GM21390 (cell line): ENCODE measurements at regions not wholly inside any gene's neighbourhood (a gene's known extent, or its start where the extent isn't known, plus 50 kb on each side); places are given as distances from the start of the nearest gene placed in this dataset.

Experiments used
- ATAC-seq: cut with Tn5 transposase; IDR thresholded peaks from one replicate; pipeline ENCODE4 v1.9.1; 2021; ENCODE audit not compliant: unreplicated experiment

DNA sequence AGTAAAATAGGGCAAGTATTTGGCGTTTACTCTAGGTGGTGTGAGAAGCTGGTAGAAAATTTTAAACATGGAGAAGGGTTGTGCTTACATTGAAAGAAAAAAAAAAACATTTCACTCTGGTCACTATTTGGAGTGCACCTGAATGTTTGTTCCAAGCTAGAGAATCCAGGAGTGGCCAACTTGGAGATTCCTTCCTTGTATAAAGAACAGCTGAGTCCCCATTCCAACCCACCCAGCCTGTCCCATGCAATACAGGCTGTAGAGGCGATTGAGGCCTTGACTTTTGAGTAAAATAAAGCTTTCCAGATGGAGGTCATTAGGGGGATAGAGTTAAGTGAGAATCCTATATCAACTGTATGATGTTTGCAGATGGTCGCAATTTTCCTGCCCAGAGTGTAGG is 203.8 kb upstream of the SYT4 start:
- no peak for ATAC-seq

DNA sequence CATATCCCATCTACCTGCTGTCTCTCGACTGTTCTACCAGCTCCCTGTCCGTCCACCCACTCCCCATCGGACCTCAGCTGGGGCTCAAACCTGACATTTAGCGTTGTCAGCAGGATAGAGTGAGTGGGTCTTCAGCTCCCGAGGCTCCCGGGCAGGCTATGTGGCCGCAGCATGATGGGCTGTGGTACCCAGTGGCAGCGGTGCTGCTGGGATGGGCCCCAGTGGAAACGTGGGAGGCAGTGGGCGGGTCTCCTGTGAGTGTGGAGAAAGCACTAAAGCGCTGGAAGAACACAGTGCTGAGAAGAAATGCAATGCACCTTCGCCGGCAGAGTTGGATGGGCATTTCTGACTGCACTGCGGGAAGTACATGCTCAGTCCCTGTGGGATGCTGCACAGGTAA is 204.8 kb upstream of the SYT4 start:
- ATAC-seq = no peak

DNA sequence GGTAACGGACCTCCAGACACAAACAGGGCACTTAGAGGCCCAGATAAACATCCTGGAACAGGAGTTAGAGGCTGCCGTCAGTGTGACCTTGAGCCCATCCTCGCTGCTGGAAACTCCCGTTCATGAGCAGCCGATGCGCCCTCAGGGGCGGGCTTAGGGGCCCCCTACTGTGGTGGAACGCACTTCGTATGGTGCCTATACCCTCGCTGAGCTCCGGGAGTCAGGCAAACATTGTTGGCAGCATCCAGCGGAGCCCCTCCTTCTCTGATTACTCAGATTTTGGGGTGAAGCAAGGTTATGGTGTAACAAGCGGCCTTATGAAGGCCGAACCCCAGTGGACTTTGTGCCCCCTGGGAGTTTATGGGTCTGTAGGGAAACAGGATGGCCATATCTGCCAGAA is 205.3 kb upstream of the SYT4 start:
- no peak for ATAC-seq

DNA sequence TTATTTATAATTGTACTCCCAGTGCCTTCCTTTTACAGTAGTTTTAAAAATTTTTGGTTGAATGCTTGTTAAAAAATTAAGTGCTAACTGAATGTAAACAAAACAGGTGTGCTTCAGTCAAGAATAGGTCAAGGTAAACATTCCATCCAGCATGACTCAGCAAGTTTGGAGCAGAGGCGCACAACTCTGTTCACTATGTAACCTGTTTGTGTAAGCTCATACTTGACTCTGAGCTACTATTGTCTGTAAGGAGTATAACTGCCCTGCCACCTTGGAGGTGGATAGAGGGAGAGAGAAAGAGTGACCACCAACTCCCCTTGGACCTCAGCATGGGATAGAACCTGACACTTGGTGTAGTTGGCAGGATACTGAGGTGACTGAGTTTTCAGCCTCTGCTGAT is 207.4 kb upstream of the SYT4 start:
- no peak for ATAC-seq

DNA sequence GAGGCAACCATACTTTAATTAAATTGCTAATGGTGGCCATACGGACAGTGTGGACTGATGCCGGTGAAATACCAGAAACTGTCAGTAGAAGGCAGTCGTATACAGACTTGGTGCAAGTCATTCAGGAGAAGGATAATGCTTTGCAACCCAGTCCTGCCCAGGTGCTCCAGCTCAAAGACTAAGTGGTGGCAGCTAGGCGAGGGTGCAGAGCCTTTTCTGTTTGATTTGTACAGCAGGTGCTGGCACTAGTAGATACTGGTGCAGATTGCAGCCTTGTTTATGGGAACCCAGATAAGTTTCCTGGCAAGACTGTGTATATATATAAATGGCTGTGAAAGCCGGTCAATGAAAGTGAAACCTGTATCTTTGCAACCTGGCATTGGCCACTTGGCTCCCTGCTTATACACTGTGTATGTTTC is 208.3 kb upstream of the SYT4 start:
- ATAC-seq = no peak

DNA sequence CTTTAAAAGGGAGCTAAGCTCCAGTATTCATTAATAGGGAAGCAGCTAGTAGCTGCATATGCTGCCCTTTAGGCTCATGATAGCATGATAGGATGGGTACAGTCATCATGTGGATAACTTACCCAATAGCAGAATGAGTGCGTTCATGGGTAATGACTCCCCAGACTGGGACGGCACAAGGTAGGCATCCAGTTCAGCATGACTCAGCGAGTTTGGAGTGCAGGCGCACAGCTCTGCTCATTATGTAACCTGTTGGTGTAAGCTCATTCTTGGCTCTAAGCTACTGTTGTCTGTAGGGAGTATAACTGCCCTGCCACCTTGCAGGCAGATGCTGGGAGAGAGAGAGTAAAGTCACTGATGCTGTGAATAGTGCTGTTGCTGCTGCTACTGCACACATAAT is 209.2 kb upstream of the SYT4 start:
- no peak for ATAC-seq

DNA sequence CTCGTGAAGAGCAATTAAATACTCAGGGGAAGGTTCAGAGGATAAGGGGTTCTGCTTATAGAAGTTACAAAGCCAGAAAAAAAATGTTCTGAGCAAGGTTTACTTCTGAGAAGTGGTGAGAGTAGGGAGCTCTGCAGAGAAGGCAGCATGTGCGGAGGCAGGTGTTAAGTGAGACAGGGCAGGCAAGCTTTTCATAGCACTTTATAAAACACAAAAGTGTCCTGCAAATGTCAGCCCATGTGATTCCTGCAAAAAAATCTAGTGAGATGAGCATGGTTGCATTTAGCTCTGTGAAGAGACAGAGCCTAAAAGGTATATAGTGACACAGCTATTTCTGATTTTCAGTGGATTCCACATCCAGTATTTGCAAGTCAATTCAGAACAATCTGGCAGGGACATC is 223.8 kb upstream of the SYT4 start:
- no peak for ATAC-seq

DNA sequence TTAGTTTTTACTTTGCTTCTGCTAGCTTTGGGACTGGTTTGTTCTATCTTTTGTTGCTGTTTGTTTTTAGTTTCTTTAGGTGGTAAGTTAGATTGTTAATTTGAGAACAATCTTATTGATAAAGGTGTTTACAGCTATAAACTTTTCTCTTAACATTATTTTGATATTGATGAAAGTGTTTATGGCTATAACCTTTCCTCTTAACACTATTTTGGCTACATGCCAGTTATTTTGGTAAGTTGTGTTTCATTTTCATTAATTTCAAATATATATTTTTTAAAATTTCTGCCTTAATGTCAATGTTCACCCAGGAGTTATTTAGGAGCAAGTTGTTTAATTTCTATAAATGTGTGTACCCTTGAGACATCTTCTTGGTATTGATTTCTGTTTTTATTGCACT is 229.6 kb upstream of the SYT4 start:
- no peak for ATAC-seq

DNA sequence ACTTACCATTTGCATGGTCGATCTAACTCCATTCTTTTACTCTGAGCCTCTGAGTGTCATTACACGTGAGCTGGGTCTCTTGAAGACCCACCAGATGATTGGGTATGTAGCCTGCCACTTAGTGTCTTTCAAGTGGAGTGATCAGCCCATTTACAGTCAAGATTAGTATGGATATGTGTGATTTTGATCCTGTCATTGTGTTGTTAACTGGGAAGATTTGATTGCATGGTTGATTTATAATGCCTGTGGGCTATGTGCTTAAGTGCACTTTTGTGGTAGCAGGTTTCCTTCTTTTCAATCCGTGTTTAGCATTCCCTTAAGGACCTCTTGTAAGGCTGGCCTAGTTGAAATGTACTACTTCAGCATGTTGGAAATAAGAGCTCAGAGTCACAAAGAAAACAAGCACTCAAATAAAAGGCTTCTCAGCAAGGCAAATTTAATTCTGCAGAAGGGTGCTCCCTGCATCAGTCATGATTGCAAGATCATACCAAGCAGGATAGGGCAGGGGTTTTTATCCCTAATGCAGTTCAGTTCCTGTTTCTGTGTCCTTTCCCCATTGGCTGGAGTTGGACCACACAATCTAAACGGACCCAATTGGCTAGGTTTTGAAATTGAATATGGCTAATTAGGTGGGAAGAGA is 230.7 kb upstream of the SYT4 start:
- ATAC-seq = no peak

DNA sequence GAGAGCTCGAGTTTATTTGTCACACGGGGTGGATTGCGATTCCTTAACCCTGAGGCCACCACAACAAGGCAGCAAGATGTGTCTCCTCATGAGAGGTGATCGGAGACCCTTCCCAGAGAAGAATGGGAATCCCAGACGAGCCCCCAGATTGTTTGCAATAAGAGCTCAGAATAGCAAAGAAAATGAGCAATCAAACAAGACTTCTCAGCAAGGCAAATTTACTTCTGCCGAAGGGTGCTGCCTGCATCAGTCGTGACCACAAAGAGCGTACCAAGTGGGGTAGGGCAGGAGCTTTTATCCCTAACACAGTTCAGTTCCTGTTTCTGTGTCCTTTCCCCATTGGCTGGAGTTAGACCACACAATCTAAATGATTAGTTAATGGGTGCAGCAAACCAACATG is 237.5 kb upstream of the SYT4 start:
- ATAC-seq = no peak

DNA sequence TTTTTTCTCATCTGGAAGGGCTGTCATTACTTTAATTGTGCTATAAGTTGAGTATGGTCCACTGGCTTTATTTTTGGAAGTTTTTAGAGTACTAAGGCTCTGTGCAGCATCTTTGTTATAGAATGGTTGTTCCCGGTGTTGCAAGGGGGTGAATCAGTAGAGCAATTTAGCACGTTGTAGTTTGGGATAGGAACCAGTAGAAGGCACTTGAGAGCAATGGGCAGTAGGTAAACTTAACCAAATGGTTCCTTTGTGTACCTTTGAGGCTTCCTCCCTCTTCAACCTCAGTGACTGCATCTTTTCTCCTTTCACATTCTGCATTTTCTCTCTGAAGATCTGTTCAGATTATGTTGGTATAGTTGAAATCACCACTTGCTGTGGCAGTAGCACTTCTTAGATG is 238.2 kb upstream of the SYT4 start:
- ATAC-seq = no peak

DNA sequence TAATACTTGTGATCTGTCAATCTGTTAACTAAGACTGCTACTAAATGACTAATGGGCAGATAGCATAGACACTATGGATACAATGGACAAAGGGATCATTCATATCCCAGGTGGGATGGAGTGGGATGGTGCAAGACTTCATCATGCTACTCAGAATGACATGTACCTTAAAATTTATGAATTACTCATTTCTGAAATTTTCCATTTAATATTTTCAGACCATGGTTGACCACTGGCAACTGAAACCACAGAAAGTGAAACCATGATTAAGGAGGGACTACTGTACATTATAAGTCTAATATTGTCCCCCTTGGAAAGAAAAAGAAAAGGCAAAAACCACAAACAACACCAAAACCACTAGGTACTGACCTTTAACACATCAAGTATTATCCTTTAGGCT is 247.0 kb upstream of the SYT4 start:
- no peak for ATAC-seq

DNA sequence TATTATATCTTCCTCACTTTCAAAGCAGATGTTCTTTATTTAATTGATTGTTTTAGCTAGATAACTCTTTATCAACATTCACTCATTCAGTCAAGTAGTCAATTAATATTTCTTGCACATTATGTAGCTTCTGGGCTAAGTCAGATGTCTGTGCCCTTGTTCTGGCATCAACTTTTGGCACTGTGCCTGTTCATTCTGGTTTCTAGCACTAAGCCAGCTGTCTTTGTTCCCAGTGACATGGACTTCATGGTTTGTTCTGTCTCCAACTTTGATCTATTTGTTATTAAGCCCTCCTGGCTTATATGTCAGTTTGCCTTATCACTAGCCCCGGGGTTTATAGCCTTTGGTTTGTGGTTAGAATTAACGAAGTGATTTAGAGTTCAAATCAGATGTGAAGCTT is 247.9 kb upstream of the SYT4 start:
- ATAC-seq = no peak

DNA sequence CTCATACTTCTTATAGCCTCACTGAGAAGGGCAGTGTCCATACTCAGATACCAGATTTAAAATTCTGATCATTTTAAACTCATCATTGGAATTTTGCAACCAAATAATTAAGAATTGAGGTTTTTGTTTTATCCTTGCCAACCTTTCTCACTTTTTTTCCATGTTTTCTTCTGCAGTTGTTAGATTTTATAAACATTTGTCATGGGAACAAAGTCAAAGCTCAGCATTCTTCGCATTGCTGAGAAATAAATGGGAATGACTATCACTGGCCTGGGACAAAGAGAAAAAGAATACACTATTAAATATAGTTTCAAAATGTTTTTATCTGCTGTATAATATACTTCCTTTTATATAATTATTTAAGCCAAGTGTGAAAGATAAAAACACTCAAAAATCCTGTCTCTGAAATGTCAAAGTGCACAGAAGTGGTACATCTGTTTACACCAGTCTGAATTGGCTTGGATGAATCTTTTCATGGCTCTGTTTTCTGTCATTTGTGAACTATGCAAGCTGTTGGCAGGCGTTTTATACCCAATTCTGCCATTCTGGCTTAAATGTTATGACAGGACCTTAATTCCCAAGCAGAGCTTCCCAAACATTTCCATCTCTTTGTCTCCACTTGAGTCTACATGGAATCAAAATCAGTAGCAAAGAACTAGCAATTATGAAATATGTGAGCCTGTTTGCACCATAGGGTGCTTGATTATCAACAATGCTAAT is 249.3 kb upstream of the SYT4 start:
- ATAC-seq = no peak

DNA sequence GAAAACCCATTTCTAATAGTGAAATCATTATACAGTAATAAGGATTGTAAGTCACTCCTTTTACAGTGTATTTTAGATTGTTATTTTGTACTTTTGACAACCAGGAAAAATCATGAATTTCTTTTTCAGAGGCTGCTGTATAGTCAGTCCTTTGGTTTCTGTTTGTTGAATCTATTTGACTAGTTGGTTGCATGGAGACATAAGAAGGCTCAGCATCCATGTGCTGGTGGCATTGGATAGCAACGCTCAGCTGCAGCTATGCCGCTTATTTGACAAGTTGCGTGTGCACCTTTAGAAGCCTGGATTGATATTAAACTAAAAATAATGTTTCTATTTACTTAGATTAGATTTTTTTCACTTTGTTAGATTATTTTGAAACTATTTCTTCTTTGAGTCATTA is 254.1 kb upstream of the SYT4 start:
- ATAC-seq = no peak

DNA sequence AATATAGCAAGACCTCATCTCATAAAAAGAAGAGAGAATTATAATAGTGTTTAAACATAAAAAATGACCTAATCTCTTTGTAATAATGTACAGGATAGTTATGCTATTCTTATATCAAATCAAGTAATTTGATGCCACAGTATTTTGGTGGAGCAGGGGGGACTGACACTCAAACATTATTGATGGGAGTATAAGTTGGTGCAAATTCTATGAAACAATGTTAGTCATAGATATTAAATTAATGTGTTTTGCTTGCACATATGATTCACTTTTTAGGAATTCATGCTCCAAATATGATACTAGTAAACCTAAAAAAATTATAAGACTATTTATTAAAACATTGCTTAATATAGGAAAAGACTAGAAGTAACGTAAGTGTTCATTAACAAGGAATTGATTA is 256.1 kb upstream of the SYT4 start:
- ATAC-seq = no peak

DNA sequence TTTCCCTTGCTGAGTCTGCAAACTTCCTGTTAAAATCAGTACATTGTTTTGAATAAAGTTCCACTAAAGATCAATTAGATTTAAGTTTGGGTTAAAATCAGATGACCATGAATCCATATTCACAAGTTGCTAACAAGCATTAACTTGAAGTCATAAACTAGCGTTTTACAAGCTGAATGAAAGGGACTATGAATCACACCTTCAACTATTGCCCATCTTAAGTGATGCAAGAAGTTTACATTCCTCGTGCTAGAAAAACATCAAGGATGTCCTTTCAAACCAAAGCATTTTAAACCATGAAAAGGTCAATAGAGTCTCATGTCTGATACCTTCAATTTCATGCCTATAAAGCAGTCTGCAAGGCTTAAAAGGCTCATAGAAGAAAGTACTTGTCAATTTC is 257.2 kb upstream of the SYT4 start:
- no peak for ATAC-seq

DNA sequence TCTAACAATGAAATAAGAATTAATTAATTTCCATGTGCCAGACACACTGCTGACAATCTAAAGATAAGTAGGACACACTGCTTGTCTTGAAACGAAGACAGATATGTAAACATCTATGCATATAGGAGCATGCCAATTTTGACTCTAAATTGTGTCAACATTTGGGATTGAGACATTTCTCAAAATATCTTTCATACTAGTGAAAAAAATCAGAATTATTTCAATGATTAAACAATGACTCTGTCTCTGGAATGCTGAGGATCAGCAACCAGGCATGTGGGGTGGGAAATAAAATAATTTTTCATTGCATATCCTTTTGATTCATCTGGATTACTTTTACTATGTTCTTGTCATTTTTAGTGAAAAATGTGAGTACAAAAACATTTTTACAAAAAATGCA is 262.6 kb upstream of the SYT4 start:
- no peak for ATAC-seq

DNA sequence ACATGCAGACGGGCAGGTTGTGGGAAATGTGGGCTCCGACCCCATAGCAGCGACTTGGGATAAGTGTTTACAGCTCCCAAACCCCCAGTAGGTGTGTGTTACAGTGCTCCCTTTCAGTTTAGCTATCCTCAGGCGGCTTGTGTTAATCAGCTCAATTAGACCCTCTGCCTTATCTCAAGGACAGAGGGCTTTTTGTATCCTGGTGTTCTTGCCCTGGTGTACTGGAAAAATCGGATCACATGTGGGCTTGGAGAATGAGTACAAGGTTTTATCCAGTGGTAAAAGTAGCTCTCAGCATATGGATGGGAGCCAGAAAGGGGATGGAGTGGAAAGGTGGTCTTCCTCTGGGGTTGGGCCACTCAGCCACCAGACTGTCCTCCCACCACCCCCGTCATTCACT is 264.7 kb upstream of the SYT4 start:
- no peak for ATAC-seq

DNA sequence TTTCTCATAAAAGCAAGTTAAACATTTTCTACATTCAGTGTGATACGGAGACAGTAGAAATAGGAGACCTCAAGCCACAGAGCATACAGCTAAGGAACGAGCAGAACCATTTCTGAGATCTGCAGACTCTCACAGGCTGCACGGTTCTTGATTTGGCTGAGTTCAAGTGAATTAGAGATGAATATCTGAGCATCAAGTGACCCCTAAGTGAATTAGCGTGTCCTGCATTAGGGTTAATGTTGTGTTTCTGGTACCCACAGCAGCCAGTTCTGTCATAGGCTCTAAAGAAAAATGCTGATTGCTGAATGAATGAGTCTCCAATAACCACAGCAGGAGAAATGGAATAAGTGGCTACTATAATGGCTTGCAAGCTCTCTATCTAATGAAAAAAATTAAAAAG is 265.9 kb upstream of the SYT4 start:
- ATAC-seq = no peak

DNA sequence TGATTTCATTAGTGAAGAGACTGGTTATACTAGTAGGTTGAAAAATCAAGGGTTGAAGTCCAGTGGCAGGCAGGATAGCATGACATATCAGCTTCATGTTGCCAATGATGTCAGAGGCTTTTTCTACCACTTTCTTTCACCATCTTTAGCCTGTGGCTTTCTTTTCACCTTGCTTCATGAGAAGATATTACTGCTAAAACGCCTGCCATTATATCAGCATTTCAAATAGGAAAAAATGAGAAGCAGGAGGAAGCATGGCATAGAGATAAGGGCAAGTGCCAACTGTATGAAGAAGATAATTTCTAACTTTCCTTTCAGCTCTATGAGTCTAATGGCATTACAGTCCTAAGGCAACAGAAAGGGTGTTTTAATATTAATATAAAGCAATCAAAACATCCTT is 270.2 kb upstream of the SYT4 start:
- no peak for ATAC-seq

DNA sequence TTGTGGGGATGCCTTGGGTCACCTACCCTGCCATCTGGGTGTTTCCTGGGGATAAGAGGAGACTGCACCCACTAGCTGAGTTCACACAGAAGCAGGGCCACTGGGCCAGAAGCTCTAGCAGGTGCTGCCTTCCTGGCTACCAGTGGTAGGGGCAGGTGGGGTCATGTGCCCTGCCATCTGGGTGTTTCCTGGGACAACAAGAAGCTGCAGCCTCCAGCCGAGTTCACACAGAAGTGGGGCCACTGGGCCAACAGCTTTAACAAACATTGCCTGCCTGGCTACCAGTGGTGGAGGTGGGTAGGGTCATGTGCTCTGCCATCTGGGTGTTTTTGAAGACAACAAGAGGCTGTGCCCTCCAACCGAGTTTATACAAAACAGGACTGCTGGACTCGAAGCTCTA is 282.2 kb upstream of the SYT4 start:
- no peak for ATAC-seq

DNA sequence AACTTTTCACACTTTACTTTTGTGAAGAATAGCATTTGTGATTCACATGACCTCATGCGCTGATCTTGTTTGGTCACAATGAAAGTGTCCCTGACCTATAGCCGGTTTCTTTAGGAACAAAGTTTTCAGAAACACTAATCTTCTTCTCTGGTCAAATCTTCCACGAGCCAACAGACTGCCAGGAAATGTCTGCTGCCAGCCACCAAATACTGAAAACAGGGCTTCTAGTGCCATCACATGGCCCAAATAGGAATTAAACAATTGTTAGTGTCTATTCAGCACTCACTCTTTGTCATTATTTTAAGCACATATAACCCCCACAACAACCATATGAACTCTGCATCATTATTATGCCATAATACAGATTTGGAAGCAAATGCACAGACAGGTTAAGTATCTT is 286.5 kb upstream of the SYT4 start:
- peak; percentile 75 for ATAC-seq
